Ovary (tissue), 3 donors: ENCODE measurements at regions not wholly inside any gene's neighbourhood (a gene's known extent, or its start where the extent isn't known, plus 50 kb on each side); places are given as distances from the start of the nearest gene placed in this dataset.

Experiments
- CTCF ChIP-seq, 3 donors: fragments of 450-650 bp in 2 of 3; fragments of 200-600 bp in 1 of 3; IDR thresholded peaks; one replicate each; pipeline versions ENCODE4 v1.5.1 to v1.8.0; 2016 to 2022; ENCODE audit warnings: antibody characterized with exemption in 3 of 3, mild to moderate bottlenecking in 1 of 3
- EP300 ChIP-seq: sonication (generic); formaldehyde crosslinking; IDR thresholded peaks from one replicate; pipeline ENCODE4 v1.6.1; 2017; ENCODE audit warnings: antibody characterized with exemption
- POLR2A ChIP-seq: fragments of 450-650 bp; IDR thresholded peaks from one replicate; pipeline ENCODE4 v1.6.1; 2017; ENCODE audit warnings: antibody characterized with exemption, mild to moderate bottlenecking, moderate library complexity
- donor health status: DM: no; HTN: no; CAD: no.

DNA sequence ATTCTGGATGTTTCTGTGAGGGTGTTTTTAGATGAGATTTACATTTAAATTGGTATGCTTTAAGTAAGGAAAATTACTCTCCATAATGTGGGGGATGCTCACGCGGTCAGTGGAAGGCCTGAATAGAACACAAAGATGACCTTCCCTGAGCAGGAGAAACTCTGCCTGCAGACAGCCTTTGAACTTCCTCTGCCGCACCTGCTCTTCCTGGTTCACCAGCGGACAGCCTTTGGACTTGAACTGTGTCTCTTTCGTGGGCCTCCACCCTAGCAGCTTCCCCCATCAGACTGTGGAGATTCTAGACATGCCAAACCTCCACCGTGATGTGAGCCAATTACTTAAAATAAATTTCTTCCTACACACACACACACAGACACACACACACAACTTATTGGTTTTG is 210.7 kb downstream of the EFCAB11 start:
- TF ChIP-seq EP300 (no peak), CTCF (IDR thresholded peaks at IDR 0.05) (no peak), POLR2A (no peak)
